HCT116 (cell line): ENCODE measurements at regions not wholly inside any gene's neighbourhood (a gene's known extent, or its start where the extent isn't known, plus 50 kb on each side); places are given as distances from the start of the nearest gene placed in this dataset.

Source experiments
- ATAC-seq: fragments of 200-7000 bp; cut with Tn5 transposase; 2 replicates; pipeline ENCODE4 v1.9.1; 2020; ENCODE audit warnings: mild to moderate bottlenecking, moderate library complexity
- BruUV-seq: library from RNA; stranded (reverse); fragments of 400-500 nt; replicated peaks from 2 replicates; lab custom pipeline; 2021; lab: Mats Ljungman, UMichigan
- CTCF ChIA-PET: fragments of 300-600 bp; sonication (Branson Sonifier 250); formaldehyde crosslinking; loops from one replicate; lab custom pipeline; 2021; ENCODE audit warnings: antibody characterized with exemption; lab: Charles Lee
- POLR2A ChIA-PET: fragments of 300-600, 350-600 bp; sonication (Branson Sonifier 250); formaldehyde crosslinking; loops from one replicate; lab custom pipeline; 2021; ENCODE audit warnings: antibody characterized with exemption; lab: Charles Lee
- RAD21 ChIA-PET, 2 experiments: fragments of 300-600 bp; sonication (Branson Sonifier 250); formaldehyde crosslinking; loops; one replicate each; lab custom pipeline; 2023; ENCODE audit warnings: low total read pairs in 2 of 2; ENCODE audit not compliant: uncharacterized antibody in 2 of 2, unreplicated experiment in 2 of 2, low non-redundant PET in 1 of 2; lab: Charles Lee
- DNase-seq: peaks from one replicate; pipeline ENCODE4 v3.0.0-alpha.2; 2010; ENCODE audit warnings: low read depth, low spot score
- H2AFZ ChIP-seq: fragments of 200-600 bp; shearing (Covaris generic), sonication (generic); 2 replicates; pipeline ENCODE4 v1.6.1; 2017; ENCODE audit warnings: low read depth, mixed run types, mixed read lengths, antibody characterized with exemption, low read length; ENCODE audit not compliant: poor library complexity, severe bottlenecking
- H3K27ac ChIP-seq: 2 replicates; pipeline ENCODE4 v1.5.1; 2012; ENCODE audit warnings: low read depth, low read length
- H3K27me3 ChIP-seq: fragments of 200-600 bp; sonication (generic); 2 replicates; pipeline ENCODE4 v1.6.1; 2016; ENCODE audit warnings: mixed run types, low read length, mixed read lengths; ENCODE audit not compliant: insufficient read depth
- H3K36me3 ChIP-seq, 2 experiments: fragments of 200-500 bp in 1 of 2; fragments of 200-600 bp in 1 of 2; sonication (Bioruptor generic) in 1 of 2; sonication (generic) in 1 of 2; 2 replicates each; pipeline versions ENCODE4 v1.5.1 to v1.6.1; 2014 to 2016; ENCODE audit warnings: low read length in 2 of 2, inconsistent platforms in 1 of 2, mixed read lengths in 1 of 2, mixed run types in 1 of 2; ENCODE audit not compliant: insufficient read depth in 2 of 2, control insufficient read depth in 1 of 2
- H3K4me1 ChIP-seq, 2 experiments: fragments of 200-600 bp in 1 of 2; sonication (generic) in 1 of 2; 2 replicates each; pipeline versions ENCODE4 v1.5.1 to v1.6.1; 2012 to 2017; ENCODE audit warnings: low read length in 2 of 2, inconsistent platforms in 1 of 2, mild to moderate bottlenecking in 1 of 2, mixed read lengths in 1 of 2, mixed run types in 1 of 2, moderate library complexity in 1 of 2; ENCODE audit not compliant: insufficient read depth in 2 of 2, control insufficient read depth in 1 of 2
- H3K4me2 ChIP-seq: fragments of 200-600 bp; sonication (generic); 2 replicates; pipeline ENCODE4 v1.6.1; 2017; ENCODE audit warnings: mixed run types, low read length, mixed read lengths
- H3K4me3 ChIP-seq, 2 experiments: fragments of 200-600 bp in 1 of 2; sonication (generic) in 1 of 2; replicated peaks in 1 of 2; 2 replicates each; pipeline ENCODE4 v1.5.1; 2011 to 2016; ENCODE audit warnings: low read length in 2 of 2, control low read depth in 1 of 2, low read depth in 1 of 2, mild to moderate bottlenecking in 1 of 2, mixed read lengths in 1 of 2, mixed run types in 1 of 2
- H3K79me2 ChIP-seq: fragments of 200-600 bp; sonication (generic); 2 replicates; pipeline ENCODE4 v1.6.1; 2017; ENCODE audit warnings: mild to moderate bottlenecking, mixed run types, low read length, moderate library complexity, mixed read lengths; ENCODE audit not compliant: insufficient read depth
- H3K9ac ChIP-seq: fragments of 200-600 bp; sonication (generic); 2 replicates; pipeline ENCODE4 v1.6.1; 2016; ENCODE audit warnings: low read length, mixed read lengths
- H3K9me2 ChIP-seq: fragments of 200-600 bp; sonication (generic), shearing (Covaris generic); 2 replicates; pipeline ENCODE4 v1.6.1; 2017; ENCODE audit warnings: mixed run types, mild to moderate bottlenecking, moderate library complexity; ENCODE audit not compliant: insufficient read depth
- H3K9me3 ChIP-seq, 2 experiments: fragments of 200-500 bp in 1 of 2; fragments of 200-600 bp in 1 of 2; sonication (Bioruptor generic) in 1 of 2; sonication (generic) in 1 of 2; 2 replicates each; pipeline ENCODE4 v1.6.1; 2014 to 2017; ENCODE audit warnings: low read length in 2 of 2, mixed read lengths in 2 of 2, inconsistent platforms in 1 of 2, low read depth in 1 of 2, mild to moderate bottlenecking in 1 of 2, mixed run types in 1 of 2, moderate library complexity in 1 of 2; ENCODE audit not compliant: control insufficient read depth in 1 of 2, insufficient read depth in 1 of 2
- H4K20me1 ChIP-seq: fragments of 200-600 bp; sonication (generic), shearing (Covaris generic); 2 replicates; pipeline ENCODE4 v1.6.1; 2017; ENCODE audit warnings: mixed run types, mild to moderate bottlenecking, moderate library complexity; ENCODE audit not compliant: insufficient read depth
- CBX3 ChIP-seq: IDR thresholded peaks from 2 replicates; pipeline ENCODE4 v1.6.1; 2012; ENCODE audit warnings: low read depth
- JUND ChIP-seq: IDR thresholded peaks from 2 replicates; pipeline ENCODE4 v1.6.1; 2012
- POLR2AphosphoS5 ChIP-seq: IDR thresholded peaks from 2 replicates; pipeline ENCODE4 v1.6.1; 2011; ENCODE audit warnings: mild to moderate bottlenecking, low read depth, low read length, moderate library complexity
- SIN3A ChIP-seq: IDR thresholded peaks from 2 replicates; pipeline ENCODE4 v1.6.1; 2012; ENCODE audit warnings: low read depth
- SP1 ChIP-seq: IDR thresholded peaks from 2 replicates; pipeline ENCODE4 v1.6.1; 2012; ENCODE audit warnings: low read depth
- SRF ChIP-seq: IDR thresholded peaks from 2 replicates; pipeline ENCODE4 v1.6.1; 2012; ENCODE audit warnings: low read depth
- TCF7L2 ChIP-seq: IDR thresholded peaks from 2 replicates; pipeline ENCODE4 v1.7.0; 2011; ENCODE audit warnings: borderline replicate concordance, inconsistent platforms; ENCODE audit not compliant: insufficient read depth, insufficient read length; ENCODE audit errors: extremely low read depth
- ZFX ChIP-seq: fragments of 450-650 bp; IDR thresholded peaks from 2 replicates; pipeline ENCODE4 v1.6.1; 2017
- ZNF274 ChIP-seq: fragments of 200-500 bp; sonication (Bioruptor generic); IDR thresholded peaks from 2 replicates; pipeline ENCODE4 v1.6.1; 2014; ENCODE audit warnings: mild to moderate bottlenecking, low read depth, low read length, inconsistent platforms
- intact Hi-C: fragments of 100-400 bp; cut with micrococcal nuclease; formaldehyde crosslinking; loops from 2 replicates; pipeline ENCODE4 v1.10.0; 2022
- TF ChIP-seq, protein P1 (sequence below): IDR thresholded peaks from 2 replicates; pipeline ENCODE4 v1.6.1; 2012
- TF ChIP-seq, protein P2 (sequence below): IDR thresholded peaks from 2 replicates; pipeline ENCODE4 v1.6.1; 2012; ENCODE audit warnings: low read depth

DNA sequence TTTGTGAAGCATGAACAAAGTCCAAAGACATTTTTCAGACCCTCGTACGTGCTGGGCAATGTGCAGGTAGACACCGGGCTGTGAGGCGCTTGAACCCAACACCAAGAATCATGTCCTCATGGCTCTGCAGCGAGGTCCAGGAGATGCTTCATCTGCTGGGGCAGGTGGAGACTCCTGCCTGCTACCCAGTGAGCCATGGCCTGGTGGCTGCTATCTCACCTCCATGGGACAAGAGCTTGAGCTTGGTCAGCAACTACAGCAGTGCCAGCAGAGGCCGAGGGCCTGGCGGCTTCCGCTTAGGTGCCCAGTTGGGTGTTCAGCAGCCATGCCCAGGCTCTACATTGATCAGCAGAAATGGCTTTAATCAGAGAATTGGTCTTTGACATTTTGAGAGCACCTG is 281.0 kb upstream of the HS6ST1 start:
- intact Hi-C loops: no loop called here
- BruUV-seq: no TSS peak
- H3K36me3 ChIP-seq: no peaks in the 10 kb centered on the region
- ATAC-seq (no peak), DNase-seq (no peak)
- H3K9ac ChIP-seq: no peak overlapping the region
- H2AFZ ChIP-seq: no peak overlapping the region
- H3K79me2 ChIP-seq: no peaks in the 10 kb centered on the region
- ChIA-PET RAD21 (no interaction called here), POLR2A (no interaction called here), CTCF (no interaction called here)
- no peak overlapping the region for H3K4me2 ChIP-seq
- no peak for TF ChIP-seq TCF7L2
- TF ChIP-seq SRF: no peak
- no peak for TF ChIP-seq ZFX
- no peak for TF ChIP-seq ZNF274
- H3K9me2 ChIP-seq: no peaks in the 10 kb centered on the region
- no peak overlapping the region for H3K4me3 ChIP-seq
- no peaks in the 10 kb centered on the region for H3K27me3 ChIP-seq
- no peaks in the 10 kb centered on the region for H4K20me1 ChIP-seq
- no peaks in the 10 kb centered on the region for H3K4me1 ChIP-seq
- no peaks in the 10 kb centered on the region for H3K9me3 ChIP-seq
- H3K27ac ChIP-seq: no peak overlapping the region

DNA sequence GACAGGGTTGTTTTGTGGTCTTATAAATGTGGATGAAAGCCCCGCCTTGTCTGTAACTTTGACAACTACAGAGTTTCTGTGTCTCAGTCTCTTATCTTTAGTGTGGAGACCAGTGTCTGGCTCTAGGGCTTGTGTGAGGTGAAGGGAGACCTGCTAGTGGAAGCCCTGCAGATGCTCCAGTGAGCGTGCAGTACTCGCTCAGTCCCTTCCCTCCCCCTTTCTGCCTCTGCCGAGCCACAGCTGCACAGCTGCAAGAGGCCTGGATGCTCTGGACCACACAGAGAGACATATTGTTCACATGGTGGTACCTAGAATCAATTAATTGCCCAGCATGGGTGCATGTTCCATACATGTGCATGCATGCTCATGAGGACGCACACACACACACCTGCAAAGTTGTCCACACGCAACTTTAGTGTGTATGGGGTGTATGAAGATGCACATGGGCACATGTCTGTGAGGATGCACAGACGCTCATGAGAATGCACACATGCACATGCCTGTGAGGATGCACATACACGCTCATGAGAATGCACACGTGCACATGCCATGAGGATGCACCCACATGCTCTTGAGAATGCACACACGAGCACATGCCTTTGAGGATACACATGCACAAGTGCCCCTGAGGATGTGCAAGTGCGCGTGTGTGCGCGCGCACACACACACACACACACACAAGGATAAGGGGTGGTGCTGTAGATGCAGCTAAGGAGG is 282.1 kb upstream of the HS6ST1 start:
- no peak overlapping the region for H3K4me2 ChIP-seq
- no peaks in the 10 kb centered on the region for H3K79me2 ChIP-seq
- no peaks in the 10 kb centered on the region for H3K27me3 ChIP-seq
- no peaks in the 10 kb centered on the region for H3K36me3 ChIP-seq
- H3K4me1 ChIP-seq: no peaks in the 10 kb centered on the region
- POLR2A ChIA-PET: no interaction called here
- DNase-seq (no peak), ATAC-seq (no peak)
- no peak overlapping the region for H3K4me3 ChIP-seq
- no peaks in the 10 kb centered on the region for H3K9me2 ChIP-seq
- no peak overlapping the region for H2AFZ ChIP-seq
- BruUV-seq: no TSS peak
- no peaks in the 10 kb centered on the region for H4K20me1 ChIP-seq
- no peak overlapping the region for H3K9ac ChIP-seq
- CTCF ChIA-PET: no interaction called here
- H3K9me3 ChIP-seq: no peaks in the 10 kb centered on the region
- intact Hi-C loops: no loop called here
- RAD21 ChIA-PET: interaction anchor here (0.6 to 0.7 kb wide), 2 partner anchors 136 to 143 kb away, joined by 3 to 4 read pairs; no protein-coding TSS in a partner anchor
- no peak for TF ChIP-seq SIN3A
- TF ChIP-seq, protein P1, sequence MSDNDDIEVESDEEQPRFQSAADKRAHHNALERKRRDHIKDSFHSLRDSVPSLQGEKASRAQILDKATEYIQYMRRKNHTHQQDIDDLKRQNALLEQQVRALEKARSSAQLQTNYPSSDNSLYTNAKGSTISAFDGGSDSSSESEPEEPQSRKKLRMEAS: no peak
- TF ChIP-seq JUND: no peak
- TF ChIP-seq POLR2AphosphoS5: no peak
- no peak for TF ChIP-seq CBX3
- no peak for TF ChIP-seq ZFX
- TF ChIP-seq, protein P2, sequence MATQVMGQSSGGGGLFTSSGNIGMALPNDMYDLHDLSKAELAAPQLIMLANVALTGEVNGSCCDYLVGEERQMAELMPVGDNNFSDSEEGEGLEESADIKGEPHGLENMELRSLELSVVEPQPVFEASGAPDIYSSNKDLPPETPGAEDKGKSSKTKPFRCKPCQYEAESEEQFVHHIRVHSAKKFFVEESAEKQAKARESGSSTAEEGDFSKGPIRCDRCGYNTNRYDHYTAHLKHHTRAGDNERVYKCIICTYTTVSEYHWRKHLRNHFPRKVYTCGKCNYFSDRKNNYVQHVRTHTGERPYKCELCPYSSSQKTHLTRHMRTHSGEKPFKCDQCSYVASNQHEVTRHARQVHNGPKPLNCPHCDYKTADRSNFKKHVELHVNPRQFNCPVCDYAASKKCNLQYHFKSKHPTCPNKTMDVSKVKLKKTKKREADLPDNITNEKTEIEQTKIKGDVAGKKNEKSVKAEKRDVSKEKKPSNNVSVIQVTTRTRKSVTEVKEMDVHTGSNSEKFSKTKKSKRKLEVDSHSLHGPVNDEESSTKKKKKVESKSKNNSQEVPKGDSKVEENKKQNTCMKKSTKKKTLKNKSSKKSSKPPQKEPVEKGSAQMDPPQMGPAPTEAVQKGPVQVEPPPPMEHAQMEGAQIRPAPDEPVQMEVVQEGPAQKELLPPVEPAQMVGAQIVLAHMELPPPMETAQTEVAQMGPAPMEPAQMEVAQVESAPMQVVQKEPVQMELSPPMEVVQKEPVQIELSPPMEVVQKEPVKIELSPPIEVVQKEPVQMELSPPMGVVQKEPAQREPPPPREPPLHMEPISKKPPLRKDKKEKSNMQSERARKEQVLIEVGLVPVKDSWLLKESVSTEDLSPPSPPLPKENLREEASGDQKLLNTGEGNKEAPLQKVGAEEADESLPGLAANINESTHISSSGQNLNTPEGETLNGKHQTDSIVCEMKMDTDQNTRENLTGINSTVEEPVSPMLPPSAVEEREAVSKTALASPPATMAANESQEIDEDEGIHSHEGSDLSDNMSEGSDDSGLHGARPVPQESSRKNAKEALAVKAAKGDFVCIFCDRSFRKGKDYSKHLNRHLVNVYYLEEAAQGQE: no peak
- TF ChIP-seq SP1: no peak
- no peak for TF ChIP-seq SRF
- TF ChIP-seq, all 23 proteins: peak for 0
- no peak overlapping the region for H3K27ac ChIP-seq
